Occipital lobe (tissue), 1 donor: ENCODE measurements at regions not wholly inside any gene's neighbourhood (a gene's known extent, or its start where the extent isn't known, plus 50 kb on each side); places are given as distances from the start of the nearest gene placed in this dataset.
"Not testable (repeated sequence)": the region's sequence is repeated elsewhere in the genome, so short reads cannot be mapped to it uniquely, and the experiment has no call there.

Experiments used
- DNase-seq: peaks from one replicate; lab custom pipeline; 2025; lab: John Stamatoyannopoulos, UW

DNA sequence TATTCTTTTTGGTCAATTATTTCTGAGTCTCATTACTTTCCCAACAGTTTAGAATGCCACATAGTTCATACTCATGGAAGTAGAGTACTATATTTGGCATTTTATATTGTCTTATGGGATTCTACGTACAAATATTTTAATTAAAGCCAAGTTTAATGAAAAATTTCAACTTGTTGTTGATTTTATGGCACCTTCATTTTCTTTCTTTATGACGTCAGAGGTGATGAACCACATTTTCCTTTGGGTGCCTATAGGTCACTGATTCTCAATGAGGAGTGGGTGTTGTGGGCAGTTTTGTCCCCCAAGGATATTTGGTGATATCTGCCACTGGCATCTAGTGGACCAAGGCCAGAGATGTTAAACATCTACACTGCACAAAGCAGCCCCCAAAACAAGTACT lies 1071.3 kb downstream of the NXPH1 start:
- no peak for DNase-seq

DNA sequence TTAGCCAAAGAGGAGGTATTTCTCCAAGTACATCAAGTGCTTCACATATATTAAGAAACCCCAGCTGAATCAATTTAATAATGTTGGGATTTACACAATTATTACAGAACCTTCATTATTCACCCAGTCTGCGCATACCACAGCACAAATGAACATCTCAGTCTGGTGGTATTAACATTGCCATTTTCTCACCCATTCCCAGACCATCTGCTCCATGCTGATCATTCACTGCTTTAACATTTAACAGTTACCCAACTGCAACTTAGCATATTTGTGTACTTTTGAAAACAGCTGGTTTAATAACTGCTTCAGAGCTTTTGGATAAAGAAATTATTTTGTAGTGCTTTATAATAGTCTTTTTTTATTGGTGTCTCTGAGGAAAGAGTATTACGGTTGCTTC lies 1072.1 kb downstream of the NXPH1 start:
- DNase-seq, result no peak

DNA sequence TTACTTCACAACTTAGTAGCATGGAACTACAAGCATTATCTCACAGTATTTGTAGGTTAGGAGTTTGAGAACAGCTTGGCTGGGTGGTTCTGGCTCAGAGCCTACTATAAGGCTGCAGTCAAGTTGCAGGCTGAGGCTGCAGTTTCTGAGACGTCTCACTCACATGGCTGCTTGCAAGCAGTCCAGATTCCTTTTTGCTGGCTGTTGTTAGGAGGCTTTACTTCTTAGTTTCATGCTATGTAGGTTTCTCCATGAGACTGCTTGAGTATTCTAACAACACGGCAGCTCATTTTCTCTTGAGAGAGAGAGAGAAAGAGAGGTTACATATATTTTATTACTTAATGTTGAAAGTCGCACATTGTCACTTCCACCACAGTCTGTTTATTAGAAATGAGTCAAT lies 1073.9 kb downstream of the NXPH1 start:
- peak; percentile 33 for DNase-seq

DNA sequence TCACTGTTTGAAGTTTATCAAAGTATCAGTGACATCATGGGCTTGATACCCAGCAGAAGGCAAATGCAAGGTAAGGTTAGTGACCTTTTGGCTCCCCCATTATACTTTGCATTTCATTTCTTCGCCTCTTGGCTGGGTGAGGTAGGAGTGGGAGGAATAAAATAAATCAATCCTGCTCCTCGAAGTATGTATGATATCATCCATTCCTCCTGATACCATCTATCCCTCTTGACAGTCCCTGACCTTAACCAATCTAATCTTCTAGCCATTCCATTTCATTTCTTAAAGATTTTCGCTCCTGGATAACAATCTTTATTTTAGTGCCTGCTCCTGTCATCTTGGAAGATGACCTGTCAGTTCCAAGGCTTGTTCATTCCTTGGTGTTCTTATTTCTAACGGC lies 1083.3 kb downstream of the NXPH1 start:
- no peak for DNase-seq

DNA sequence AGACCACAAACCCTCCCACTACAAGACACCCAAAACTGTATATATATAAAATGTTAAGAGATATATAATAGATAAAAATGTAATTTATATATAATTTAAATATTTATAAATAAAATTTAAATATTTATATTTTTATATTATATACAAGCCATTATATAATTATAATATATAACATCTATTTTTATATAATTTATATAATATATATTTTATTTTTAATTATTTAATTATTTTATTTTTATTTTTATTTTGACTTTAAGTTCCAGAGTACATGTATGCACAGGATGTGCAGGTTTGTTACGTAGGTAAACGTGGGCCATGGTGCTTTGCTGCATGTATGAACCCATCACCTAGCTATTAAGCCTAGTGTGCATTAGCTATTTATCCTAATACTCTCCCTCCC lies 1090.2 kb downstream of the NXPH1 start:
- no peak for DNase-seq

DNA sequence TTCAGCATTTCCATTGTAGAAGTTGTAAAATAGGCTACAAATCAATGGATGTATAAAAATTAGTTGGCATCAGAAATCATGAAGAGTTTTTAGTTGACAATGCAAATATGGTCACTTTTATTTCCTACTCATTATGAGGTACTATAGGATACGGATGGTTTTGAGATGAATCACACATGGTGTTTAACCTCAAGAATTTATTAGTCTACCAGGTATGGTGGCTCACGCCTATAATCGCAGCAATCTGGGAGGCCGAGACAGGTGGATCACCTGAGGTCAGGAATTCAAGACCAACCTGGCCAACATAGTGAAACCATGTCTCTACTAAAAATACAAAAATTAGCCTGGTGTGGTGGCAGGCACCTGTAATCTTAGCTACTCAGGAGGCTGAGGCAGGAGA lies 1119.0 kb downstream of the NXPH1 start:
- DNase-seq, result not testable (repeated sequence)

DNA sequence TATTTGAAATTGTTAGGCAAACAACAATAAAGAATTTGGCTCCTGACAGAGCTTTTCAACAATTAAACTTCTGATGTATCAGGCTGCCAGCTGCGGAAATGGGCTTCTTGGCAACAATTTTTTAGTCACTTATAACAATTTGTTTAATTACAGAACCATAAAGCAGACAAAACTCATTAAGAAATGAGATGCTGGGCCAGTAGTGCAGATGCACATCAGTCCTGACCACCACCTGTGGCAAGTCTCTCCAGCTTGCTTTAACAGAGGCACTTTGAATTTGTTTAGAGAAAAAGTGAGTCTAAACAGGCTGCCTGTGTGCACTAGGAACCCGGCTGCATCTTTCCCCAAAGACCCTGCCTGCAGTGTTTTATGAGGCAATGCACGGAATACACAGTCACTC lies 1124.4 kb downstream of the NXPH1 start:
- DNase-seq, result no peak

DNA sequence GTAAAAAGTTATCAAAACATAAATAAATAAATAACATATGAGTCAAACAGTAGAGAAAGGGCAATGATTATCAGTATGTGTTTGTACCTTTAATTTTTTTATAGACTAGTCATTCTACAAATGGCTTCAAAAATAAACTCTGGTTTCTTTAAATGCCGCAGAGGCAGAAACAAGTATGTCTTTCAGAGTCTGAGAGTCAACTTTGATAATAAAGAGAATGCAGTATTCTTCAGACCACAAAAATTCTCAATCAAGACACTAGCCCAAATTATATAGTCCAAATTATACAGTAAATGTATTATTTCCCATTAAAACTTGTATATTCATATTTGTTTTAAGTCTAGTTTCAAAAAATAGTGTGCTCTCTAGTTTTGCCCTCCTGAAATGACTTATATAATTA lies 1142.3 kb downstream of the NXPH1 start:
- DNase-seq, result no peak

DNA sequence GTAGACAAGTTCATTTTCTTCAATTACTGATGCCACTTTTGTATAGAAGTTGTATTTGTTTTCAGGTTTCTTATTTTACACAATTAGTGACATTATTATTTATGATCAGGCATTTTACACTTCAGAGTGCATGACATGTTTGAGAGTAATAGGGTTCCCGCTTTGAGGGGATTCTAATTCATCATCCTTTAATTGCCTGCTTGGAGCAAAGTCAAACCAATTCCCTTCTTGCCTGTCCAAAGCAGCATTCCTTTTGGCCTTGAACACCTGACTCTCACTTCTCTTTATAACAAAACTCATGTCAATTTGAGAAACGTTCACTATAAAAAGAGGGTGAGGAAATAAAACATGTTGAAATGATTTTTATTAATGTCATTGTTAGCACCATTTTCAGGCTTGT lies 1149.4 kb downstream of the NXPH1 start:
- DNase-seq, result no peak

DNA sequence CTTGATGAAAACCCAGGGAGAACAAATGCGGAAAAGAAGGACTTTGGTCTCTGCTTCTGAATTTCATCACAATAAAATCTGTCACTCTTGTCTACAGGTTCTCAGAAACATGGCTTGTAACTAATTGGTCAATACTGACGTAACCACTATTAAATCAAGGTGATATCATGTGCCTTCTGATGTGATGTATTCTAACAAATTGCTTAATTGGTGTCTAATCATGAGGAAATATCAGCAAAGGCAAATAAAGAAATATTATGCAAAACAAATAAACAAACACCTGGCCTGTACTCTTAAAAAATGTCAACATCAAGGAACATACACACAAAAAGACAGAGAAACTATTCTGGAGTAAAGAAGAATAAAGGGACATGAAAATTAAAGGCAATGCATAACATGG lies 1165.0 kb downstream of the NXPH1 start:
- no peak for DNase-seq

DNA sequence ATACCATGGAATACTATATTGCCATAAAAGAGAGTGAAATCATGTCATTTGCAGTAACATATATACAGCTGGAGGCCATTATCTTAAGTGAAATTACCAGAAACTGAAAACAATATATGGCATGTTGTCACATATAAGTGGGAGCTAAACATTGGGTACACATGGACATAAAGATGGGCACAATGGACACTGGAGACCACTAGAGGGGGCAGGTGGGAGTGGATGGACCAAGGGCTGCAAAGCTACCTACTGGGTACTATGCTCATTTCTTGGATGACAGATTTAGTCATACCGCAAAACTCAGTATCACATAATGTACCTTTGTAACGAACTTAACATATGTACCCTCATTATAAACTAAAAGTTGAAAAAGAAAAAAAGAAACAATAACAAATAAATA lies 1167.6 kb downstream of the NXPH1 start:
- DNase-seq, result no peak

DNA sequence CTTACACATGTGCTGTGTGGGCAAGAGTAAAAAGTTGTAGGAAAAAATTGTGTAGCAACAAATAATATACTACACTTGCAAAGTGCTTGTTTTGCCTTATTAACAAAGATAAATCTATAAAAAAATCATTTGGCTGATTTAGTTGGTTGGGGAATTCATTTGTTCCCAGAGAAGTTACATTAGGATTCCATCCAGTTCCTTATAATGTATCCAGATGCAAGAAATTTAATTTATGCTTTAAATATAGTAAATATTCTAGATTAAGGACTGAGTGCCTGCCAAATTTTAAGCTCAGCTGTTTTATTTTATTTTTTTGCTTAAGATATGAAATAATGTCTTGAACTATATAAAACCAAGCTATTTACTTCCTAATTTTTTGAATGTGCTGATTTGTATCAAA lies 1169.9 kb downstream of the NXPH1 start:
- no peak for DNase-seq

DNA sequence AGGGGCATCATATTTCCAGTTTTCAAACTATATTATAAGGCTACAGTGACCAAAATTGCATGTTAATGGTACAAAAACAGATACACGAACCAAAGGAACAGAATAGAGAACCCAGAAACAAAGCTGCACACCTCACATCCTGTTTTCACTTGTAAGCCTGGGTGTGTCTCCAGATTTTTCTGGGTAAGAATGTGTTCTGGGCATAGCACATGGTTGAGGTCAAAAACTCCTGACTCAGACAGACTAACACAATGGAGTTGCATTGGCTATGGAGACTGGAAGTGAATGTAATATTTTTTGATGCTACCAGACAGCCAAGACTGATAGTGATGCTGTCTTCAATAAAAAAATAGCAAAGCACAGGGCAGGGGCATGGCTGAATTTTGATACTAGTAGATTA lies 1175.2 kb downstream of the NXPH1 start:
- no peak for DNase-seq

DNA sequence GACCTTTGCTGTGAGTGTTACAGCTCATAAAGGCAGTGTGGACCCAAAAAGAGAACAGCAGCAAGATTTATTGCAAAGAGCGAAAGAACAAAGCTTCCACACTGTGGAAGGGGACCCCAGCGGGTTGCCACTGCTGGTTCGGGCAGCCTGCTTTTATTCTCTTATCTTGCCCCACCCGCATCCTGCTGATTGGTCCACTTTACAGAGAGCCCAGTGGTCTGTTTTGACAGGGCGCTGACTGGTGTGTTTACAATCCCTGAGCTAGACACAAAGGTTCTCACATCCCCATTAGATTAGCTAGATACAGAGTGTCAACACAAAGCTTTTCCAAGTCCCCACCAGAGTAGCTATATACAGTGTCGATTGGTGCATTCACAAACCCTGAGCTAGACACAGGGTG lies 1187.5 kb downstream of the NXPH1 start:
- not testable (repeated sequence) for DNase-seq

DNA sequence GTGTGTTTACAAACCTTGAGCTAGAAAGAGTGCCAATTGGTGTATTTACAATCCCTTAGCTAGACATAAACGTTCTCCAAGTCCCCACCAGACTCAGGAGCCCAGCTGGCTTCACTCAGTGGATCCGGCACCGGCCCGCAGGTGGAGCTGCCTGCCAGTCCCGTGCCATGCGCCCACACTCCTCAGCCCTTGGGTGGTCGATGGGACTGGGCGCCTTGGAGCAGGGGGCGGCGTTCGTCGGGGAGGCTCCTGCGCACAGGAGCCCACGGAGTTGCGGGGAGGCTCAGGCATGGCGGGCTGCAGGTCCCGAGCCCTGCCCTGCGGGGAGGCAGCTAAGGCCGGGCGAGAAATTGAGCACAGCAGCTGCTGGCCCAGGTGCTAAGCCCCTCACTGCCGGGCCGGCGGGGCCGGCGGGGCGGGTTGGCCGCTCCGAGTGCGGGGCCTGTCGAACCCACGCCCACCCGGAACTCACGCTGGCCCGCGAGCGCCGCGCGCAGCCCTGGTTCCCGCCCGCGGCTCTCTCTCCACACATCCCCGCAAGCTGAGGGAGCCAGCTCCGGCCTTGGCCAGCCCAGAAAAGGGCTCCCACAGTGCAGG lies 1188.0 kb downstream of the NXPH1 start:
- DNase-seq, result not testable (repeated sequence)

DNA sequence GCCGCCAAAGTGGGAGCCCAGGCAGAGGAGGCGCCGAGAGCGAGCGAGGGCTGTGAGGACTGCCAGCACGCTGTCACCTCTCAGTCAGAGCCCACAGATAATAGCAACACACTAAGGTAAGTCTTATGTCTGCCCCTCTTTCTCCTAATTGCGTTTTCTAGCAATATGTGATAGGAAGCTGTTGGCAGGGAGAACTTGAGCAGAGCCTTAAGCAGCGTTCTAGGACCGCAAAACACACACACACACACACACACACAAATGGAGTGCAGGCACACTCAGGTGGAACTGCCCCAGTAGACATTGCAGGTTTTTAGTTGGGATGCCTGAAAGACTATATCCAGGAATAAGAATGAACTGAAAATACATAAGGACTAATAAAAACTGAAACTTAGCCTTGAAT lies 1188.5 kb downstream of the NXPH1 start:
- no peak for DNase-seq

DNA sequence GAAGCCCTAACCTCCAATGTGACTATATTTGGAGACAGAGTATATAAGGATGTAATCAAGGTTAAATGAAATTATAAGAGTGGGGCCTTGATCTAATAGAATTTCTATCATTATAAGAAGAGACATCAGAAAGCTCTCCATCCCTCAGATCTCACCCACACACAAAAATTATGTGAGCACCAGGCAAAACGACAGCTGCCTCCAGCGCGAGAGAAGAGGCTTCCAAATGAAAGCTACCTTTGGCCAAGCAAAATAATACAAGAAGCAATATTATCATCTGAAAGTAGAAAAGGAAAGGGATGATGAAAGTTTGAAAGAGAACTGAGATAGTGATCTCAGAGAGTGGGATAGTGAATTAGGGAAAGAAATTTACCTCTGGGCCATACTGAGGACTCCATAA lies 1192.5 kb downstream of the NXPH1 start:
- peak; percentile 10 for DNase-seq

DNA sequence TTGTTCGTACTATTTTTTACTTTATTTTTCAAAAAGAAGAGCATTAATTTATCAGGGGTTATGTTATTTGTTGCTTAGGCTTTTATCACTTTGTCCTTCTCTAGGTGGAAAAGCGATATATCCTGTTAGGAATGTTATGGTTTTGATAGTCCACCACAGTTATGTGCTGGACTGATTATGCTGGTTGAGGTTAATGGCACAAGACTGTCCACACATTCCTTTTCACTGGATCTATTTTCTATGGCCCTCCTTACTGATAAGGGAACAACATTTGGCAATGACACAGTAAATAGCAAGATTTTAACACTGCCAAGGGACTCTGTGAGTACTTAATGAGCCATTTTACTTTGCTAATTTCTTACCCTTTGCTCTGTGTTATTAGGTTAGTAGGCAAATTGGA lies 1212.3 kb downstream of the NXPH1 start:
- DNase-seq, result no peak

DNA sequence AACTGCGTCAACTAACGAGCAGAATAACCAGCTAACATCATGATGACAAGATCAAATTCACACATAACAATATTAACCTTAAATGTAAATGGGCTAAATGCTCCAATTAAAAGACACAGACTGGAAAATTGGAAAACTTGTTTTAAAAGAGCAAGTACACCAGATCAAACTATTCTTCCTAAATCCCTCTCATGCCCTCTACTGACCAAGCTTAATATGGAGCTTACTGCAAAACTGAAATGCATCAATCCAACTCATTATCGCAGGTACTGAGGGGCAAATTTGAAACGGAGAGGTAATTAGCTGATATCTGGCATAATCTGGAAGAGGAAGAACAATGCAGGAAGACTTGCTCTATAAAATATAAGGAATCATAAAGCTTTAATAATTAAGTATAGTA lies 1223.8 kb downstream of the NXPH1 start:
- no peak for DNase-seq

DNA sequence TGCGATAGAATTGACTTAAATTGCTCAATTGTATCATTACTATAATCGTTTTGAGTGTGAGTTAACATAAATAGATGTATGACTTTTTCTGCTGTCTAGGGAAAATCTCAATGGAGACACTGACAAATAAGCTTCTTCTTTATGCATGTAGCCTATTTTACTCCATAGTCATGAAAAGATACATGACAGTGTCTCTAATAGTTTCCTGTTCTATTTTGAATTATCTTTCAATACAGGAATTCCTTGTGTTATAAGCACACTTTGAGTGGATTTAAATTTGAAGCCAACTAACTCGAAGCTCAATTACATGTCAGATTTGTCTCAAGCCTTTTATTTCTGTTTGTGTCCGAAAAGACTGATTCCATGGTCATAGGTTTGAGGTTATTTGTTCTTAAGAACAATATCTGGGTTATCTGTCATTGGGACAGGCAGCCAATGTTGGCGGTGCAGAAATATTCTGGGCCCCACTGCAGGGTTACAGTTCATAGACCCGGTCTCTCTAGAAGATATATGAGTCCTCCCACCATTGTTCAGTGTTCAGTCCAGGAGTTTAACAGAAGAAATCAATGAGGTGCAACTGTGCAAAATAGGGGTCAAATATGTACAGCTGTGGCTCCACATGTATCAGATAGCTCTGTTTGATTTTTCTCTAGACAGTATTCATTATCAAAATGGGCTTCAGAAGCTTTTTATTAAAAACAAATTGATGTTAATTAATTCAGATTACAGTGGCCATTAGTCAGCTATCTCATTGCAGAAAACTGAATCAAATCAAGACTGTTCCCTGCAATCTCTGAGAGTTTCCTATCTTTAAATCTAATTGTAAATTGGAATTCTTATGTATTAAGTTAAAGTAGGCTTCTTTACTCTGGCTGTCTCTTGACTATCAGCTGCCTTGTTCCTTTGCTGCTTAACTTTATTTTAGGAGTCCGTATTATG lies 1238.8 kb downstream of the NXPH1 start:
- DNase-seq, result no peak

DNA sequence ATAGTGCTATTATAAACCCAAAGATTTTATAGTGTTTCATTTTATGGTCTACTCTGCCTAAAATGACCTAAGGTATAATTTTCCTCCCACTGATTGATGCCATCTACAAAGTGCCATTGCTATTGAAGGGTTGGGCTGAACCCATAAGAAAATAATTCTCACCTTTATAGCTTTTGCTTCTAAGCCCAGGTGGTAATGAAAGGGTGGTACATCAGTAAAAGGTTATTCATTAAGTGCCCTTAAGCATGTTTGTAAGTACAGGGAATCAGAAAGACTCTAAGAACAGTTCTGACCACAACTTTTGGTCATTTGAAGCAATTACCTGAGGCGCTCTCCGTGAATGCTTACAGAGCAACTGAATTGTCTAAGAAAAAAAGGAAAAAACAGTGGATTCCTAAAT lies 1247.3 kb downstream of the NXPH1 start:
- DNase-seq, result no peak

DNA sequence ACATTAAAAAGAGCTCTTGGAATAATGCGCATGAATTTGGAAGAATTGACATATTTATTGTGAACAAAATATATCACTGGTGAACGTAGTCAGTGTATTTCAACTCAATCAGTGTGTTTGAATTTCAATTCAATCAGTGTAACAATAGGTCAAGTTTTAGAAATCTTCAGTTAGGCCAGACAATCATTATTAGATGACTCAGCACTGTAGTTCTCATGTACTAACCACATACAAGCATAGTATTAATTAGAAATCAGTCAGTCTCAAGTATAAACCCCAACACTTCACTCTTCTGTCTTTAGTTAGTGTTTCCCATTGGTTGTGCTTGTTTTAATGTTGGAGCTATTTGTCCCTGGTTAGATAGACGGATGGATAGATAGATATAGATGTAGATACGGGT lies 1247.9 kb downstream of the NXPH1 start:
- no peak for DNase-seq

DNA sequence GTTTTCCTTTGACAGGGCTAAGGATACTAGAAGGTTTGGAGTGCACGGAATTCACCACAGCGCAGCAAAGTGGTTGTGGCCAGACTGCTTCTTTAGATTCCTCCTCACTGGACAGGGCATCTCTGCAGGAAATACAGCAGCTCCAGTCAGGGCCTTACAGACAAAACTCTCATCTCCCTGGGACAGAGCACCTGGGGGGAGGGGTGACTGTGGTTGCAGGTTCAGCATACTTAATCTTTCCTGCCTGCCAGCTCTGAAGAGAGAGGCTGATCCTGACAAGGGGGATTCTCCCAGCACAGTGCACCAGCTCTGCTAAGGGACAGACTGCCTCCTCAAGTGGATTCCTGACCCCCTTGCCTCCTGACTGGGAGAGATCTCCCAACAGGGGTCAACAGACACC lies 1257.9 kb downstream of the NXPH1 start:
- no peak for DNase-seq
